ENCODE measurements at regions not wholly inside any gene's neighbourhood (a gene's known extent, or its start where the extent isn't known, plus 50 kb on each side); places are given as distances from the start of the nearest gene placed in this dataset.
A peak's percentile ranks its signal among the peaks of the same experiment; 100 is the strongest.
"Not testable (repeated sequence)": the region's sequence is repeated elsewhere in the genome, so short reads cannot be mapped to it uniquely, and the experiment has no call there.

GRCh38 chr15:20367093-20367492, 174.5 kb downstream of the GOLGA6L6 start:
- DNase-seq: no peak

GRCh38 chr15:20363591-20363990, 178.0 kb downstream of the GOLGA6L6 start:
- DNase-seq: not testable (repeated sequence)

GRCh38 chr15:20361091-20361490, 180.5 kb downstream of the GOLGA6L6 start:
- no peak for DNase-seq

GRCh38 chr15:20358779-20359414, 182.7 kb downstream of the GOLGA6L6 start:
- peak; percentile 59 for DNase-seq

GRCh38 chr15:20358066-20358778, 183.4 kb downstream of the GOLGA6L6 start:
- peak; percentile 61 for DNase-seq

GRCh38 chr15:20357481-20358065, 184.0 kb downstream of the GOLGA6L6 start:
- DNase-seq: peak; percentile 61

- peak; percentile 58 for DNase-seq
These were observed 184.6 kb downstream of the GOLGA6L6 start for GRCh38 chr15:20356911-20357480.

GRCh38 chr15:20356444-20356910, 185.1 kb downstream of the GOLGA6L6 start:
- peak; percentile 69 for DNase-seq

- DNase-seq: no peak
These were observed 186.2 kb downstream of the GOLGA6L6 start for GRCh38 chr15:20355256-20355868.

- not testable (repeated sequence) for DNase-seq
These were observed 186.7 kb downstream of the GOLGA6L6 start for GRCh38 chr15:20354884-20355223.

- no peak for DNase-seq
These were observed 187.4 kb downstream of the GOLGA6L6 start for GRCh38 chr15:20353966-20354883.

GRCh38 chr15:20352241-20353200, 189.1 kb downstream of the GOLGA6L6 start:
- DNase-seq: no peak

GRCh38 chr15:20351448-20351971, 190.1 kb downstream of the GOLGA6L6 start:
- peak; percentile 61 for DNase-seq

- DNase-seq: peak; percentile 63
These were observed 191.7 kb downstream of the GOLGA6L6 start for GRCh38 chr15:20349774-20350498.

GRCh38 chr15:20348900-20349773, 192.5 kb downstream of the GOLGA6L6 start:
- peak; percentile 61 for DNase-seq

GRCh38 chr15:20348291-20348899, 193.2 kb downstream of the GOLGA6L6 start:
- DNase-seq: peak; percentile 53

- peak; percentile 60 for DNase-seq
These were observed 195.4 kb downstream of the GOLGA6L6 start for GRCh38 chr15:20346082-20346805.

Data from islet precursor cell (in vitro differentiated cells).